IPS-NIHi7 (cell line): ENCODE measurements at regions not wholly inside any gene's neighbourhood (a gene's known extent, or its start where the extent isn't known, plus 50 kb on each side); places are given as distances from the start of the nearest gene placed in this dataset.

Source experiments
- DNase-seq: peaks from one replicate; pipeline ENCODE4 v3.0.0; 2012; ENCODE audit warnings: mixed read lengths; ENCODE audit errors: extremely low spot score

- peak; percentile 46 for DNase-seq
Measured at GRCh38 chr10:131651674-131652437, 249.0 kb upstream of the PPP2R2D start.

- no peak for DNase-seq
Measured at GRCh38 chr10:131652438-131653139, 248.2 kb upstream of the PPP2R2D start.

GRCh38 chr10:131653140-131653539, 247.7 kb upstream of the PPP2R2D start:
- DNase-seq, result no peak

GRCh38 chr10:131653554-131654470, 247.0 kb upstream of the PPP2R2D start:
- no peak for DNase-seq

- DNase-seq, result no peak
Measured at GRCh38 chr10:131654471-131655087, 246.2 kb upstream of the PPP2R2D start.

- DNase-seq, result no peak
Measured at GRCh38 chr10:131655101-131655849, 245.5 kb upstream of the PPP2R2D start.

GRCh38 chr10:131656009-131656408, 244.8 kb upstream of the PPP2R2D start:
- no peak for DNase-seq

- DNase-seq, result no peak
Measured at GRCh38 chr10:131656431-131656841, 244.4 kb upstream of the PPP2R2D start.

- DNase-seq, result no peak
Measured at GRCh38 chr10:131657318-131657984, 243.4 kb upstream of the PPP2R2D start.

GRCh38 chr10:131657985-131658330, 242.8 kb upstream of the PPP2R2D start:
- DNase-seq, result no peak

GRCh38 chr10:131658476-131659110, 242.2 kb upstream of the PPP2R2D start:
- no peak for DNase-seq

GRCh38 chr10:131660427-131660826, 240.4 kb upstream of the PPP2R2D start:
- DNase-seq, result no peak

- DNase-seq, result no peak
Measured at GRCh38 chr10:131662851-131663250, 238.0 kb upstream of the PPP2R2D start.

- no peak for DNase-seq
Measured at GRCh38 chr10:131663351-131663750, 237.5 kb upstream of the PPP2R2D start.

- DNase-seq, result no peak
Measured at GRCh38 chr10:131666091-131666490, 234.7 kb upstream of the PPP2R2D start.

GRCh38 chr10:131667047-131667446, 233.8 kb upstream of the PPP2R2D start:
- DNase-seq, result no peak

- no peak for DNase-seq
Measured at GRCh38 chr10:131667561-131667960, 233.2 kb upstream of the PPP2R2D start.

- no peak for DNase-seq
Measured at GRCh38 chr10:131668903-131669302, 231.9 kb upstream of the PPP2R2D start.

GRCh38 chr10:131669838-131670237, 231.0 kb upstream of the PPP2R2D start:
- DNase-seq, result no peak

GRCh38 chr10:131670341-131670740, 230.5 kb upstream of the PPP2R2D start:
- DNase-seq, result no peak
